Body of pancreas (tissue), 4 donors: ENCODE measurements at regions not wholly inside any gene's neighbourhood (a gene's known extent, or its start where the extent isn't known, plus 50 kb on each side); places are given as distances from the start of the nearest gene placed in this dataset.
A peak's percentile ranks its signal among the peaks of the same experiment; 100 is the strongest.

Experiments used
- ATAC-seq: fragments of 150-250 bp; one replicate; pipeline ENCODE4 v1.9.1; 2016
- DNase-seq, 4 donors: peaks; one replicate each; pipeline ENCODE4 v3.0.0-alpha.2; 2019
- H3K27ac ChIP-seq, 4 donors: fragments of 200-600 bp; sonication (generic); 1 replicate in 3 of 4; 2 replicates in 1 of 4; pipeline versions ENCODE4 v1.5.1 to v1.6.1; 2016 to 2019; ENCODE audit warnings: mild to moderate bottlenecking in 1 of 4, mixed read lengths in 1 of 4, moderate library complexity in 1 of 4
- H3K27me3 ChIP-seq, 2 donors: fragments of 200-600 bp; sonication (generic); one replicate each; pipeline ENCODE4 v1.6.0; 2016; ENCODE audit warnings: mild to moderate bottlenecking in 1 of 2
- H3K36me3 ChIP-seq, 2 donors: fragments of 200-600 bp; sonication (generic); replicated peaks in 1 of 2; 2 replicates each; pipeline ENCODE4 v1.5.1; 2016; ENCODE audit warnings: low read depth in 2 of 2; ENCODE audit not compliant: insufficient read depth in 1 of 2
- H3K4me1 ChIP-seq: fragments of 200-600 bp; sonication (generic); one replicate; pipeline ENCODE4 v1.6.0; 2016
- H3K4me3 ChIP-seq, 2 donors: fragments of 200-600 bp; sonication (generic); 1 replicate in 1 of 2; 2 replicates in 1 of 2; pipeline ENCODE4 v1.5.1; 2016 to 2019
- H3K9me3 ChIP-seq, 3 donors: fragments of 200-600 bp; sonication (generic); 1 replicate in 2 of 3; 2 replicates in 1 of 3; pipeline ENCODE4 v1.5.1; 2016
- POLR2A ChIP-seq, 3 donors: fragments of 450-650 bp; IDR thresholded peaks; one replicate each; pipeline ENCODE4 v1.6.1; 2016; ENCODE audit warnings: antibody characterized with exemption in 3 of 3, mild to moderate bottlenecking in 2 of 3
- WGBS, 2 donors: methylation state at CpG; one replicate each; pipeline ENCODE4 v1.1.5; 2017; 5-methylcytosine and 5-hydroxymethylcytosine counted together
- intact Hi-C: fragments of 100-400 bp; cut with DNase I; formaldehyde crosslinking; loops from one replicate; pipeline ENCODE4 v1.15.1; 2023
- TF ChIP-seq, protein P1 (sequence below), 7 experiments: fragments of 450-650 bp in 4 of 7; fragments of 200-600 bp in 3 of 7; sonication (generic) in 3 of 7; IDR thresholded peaks; one replicate each; pipeline ENCODE4 v1.5.1; 2016 to 2019; ENCODE audit warnings: antibody characterized with exemption in 7 of 7

DNA sequence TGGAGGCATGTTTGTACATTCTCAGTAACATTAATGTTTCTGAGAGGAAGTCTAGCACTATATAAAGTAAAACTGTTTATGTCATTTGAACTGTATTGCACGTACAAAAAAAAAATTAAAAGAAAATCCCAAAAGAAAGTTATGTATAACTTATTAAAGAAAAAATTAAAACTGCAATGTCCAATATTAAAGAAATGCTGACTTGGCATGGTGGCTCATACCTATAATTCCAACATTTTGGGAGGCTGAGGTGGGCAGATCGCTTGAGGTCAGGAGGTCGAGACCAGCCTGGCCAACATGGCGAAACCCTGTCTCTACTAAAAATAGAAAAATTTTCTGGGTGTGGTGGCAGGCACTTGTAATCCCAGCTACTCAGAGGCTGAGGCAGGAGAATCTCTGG is 178.7 kb upstream of the VIPR2 start:
- WGBS, 2 donors, result 83 to 91% methylated on average over 4 of the region's 4 CpGs
- intact Hi-C loops, result no loop called here
- peaks cover 14% of the 10 kb centered on the region for H3K4me1 ChIP-seq
- H3K9me3 ChIP-seq, result no peaks in the 10 kb centered on the region
- no peak overlapping the region for H3K27ac ChIP-seq
- no peak overlapping the region for H3K4me3 ChIP-seq
- ATAC-seq (no peak), DNase-seq (no peak)
- no peaks in the 10 kb centered on the region for H3K27me3 ChIP-seq
- no peaks in the 10 kb centered on the region for H3K36me3 ChIP-seq
- TF ChIP-seq, protein P1, sequence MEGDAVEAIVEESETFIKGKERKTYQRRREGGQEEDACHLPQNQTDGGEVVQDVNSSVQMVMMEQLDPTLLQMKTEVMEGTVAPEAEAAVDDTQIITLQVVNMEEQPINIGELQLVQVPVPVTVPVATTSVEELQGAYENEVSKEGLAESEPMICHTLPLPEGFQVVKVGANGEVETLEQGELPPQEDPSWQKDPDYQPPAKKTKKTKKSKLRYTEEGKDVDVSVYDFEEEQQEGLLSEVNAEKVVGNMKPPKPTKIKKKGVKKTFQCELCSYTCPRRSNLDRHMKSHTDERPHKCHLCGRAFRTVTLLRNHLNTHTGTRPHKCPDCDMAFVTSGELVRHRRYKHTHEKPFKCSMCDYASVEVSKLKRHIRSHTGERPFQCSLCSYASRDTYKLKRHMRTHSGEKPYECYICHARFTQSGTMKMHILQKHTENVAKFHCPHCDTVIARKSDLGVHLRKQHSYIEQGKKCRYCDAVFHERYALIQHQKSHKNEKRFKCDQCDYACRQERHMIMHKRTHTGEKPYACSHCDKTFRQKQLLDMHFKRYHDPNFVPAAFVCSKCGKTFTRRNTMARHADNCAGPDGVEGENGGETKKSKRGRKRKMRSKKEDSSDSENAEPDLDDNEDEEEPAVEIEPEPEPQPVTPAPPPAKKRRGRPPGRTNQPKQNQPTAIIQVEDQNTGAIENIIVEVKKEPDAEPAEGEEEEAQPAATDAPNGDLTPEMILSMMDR (IDR thresholded peaks at IDR 0.05), result no peak
- TF ChIP-seq POLR2A (IDR thresholded peaks at IDR 0.05), result no peak

GRCh38 chr7:159321278-159321677 is 176.6 kb upstream of the VIPR2 start:
- intact Hi-C loops, result no loop called here
- 77 to 79% methylated on average over 2 of the region's 2 CpGs for whole genome bisulfite sequencing, 2 donors
- H3K36me3 ChIP-seq, result no peaks in the 10 kb centered on the region

GRCh38 chr7:159318682-159319351 is 174.2 kb upstream of the VIPR2 start:
- H3K27me3 ChIP-seq, result no peaks in the 10 kb centered on the region
- intact Hi-C loops, result no loop called here
- TF ChIP-seq, protein P1 (IDR thresholded peaks at IDR 0.05), result no peak
- TF ChIP-seq POLR2A (IDR thresholded peaks at IDR 0.05), result no peak
- no peaks in the 10 kb centered on the region for H3K9me3 ChIP-seq
- WGBS, 2 donors, result 34 to 38% methylated on average over 4 of the region's 4 CpGs
- DNase-seq, result no peak
- H3K4me3 ChIP-seq, result no peak overlapping the region
- peak overlapping the region in 1 of 4 donors; percentile 28 for H3K27ac ChIP-seq
- H3K4me1 ChIP-seq, result peaks cover 16% of the 10 kb centered on the region
- ATAC-seq, result peak; percentile 15
- no peaks in the 10 kb centered on the region for H3K36me3 ChIP-seq

More at GRCh38 chr7:159321278-159321677, 176.6 kb upstream of the VIPR2 start:
- DNase-seq (no peak), ATAC-seq (no peak)
- no peaks in the 10 kb centered on the region for H3K9me3 ChIP-seq
- H3K4me3 ChIP-seq, result no peak overlapping the region
- H3K4me1 ChIP-seq, result peaks cover 16% of the 10 kb centered on the region
- no peak for TF ChIP-seq POLR2A (IDR thresholded peaks at IDR 0.05)
- TF ChIP-seq, protein P1 (IDR thresholded peaks at IDR 0.05), result no peak
- H3K27me3 ChIP-seq, result no peaks in the 10 kb centered on the region
- no peak overlapping the region for H3K27ac ChIP-seq

GRCh38 chr7:159317294-159317693 is 172.6 kb upstream of the VIPR2 start:
- H3K27me3 ChIP-seq, result no peaks in the 10 kb centered on the region
- intact Hi-C loops, result no loop called here
- H3K36me3 ChIP-seq, result no peaks in the 10 kb centered on the region
- H3K4me1 ChIP-seq, result peaks cover 16% of the 10 kb centered on the region
- H3K9me3 ChIP-seq, result no peaks in the 10 kb centered on the region
- no peak overlapping the region for H3K27ac ChIP-seq
- ATAC-seq, result no peak
- DNase-seq, result no peak
- H3K4me3 ChIP-seq, result no peak overlapping the region
- TF ChIP-seq, protein P1 (IDR thresholded peaks at IDR 0.05), result no peak
- no peak for TF ChIP-seq POLR2A (IDR thresholded peaks at IDR 0.05)

- TF ChIP-seq, protein P1 (IDR thresholded peaks at IDR 0.05), result no peak
- no peak for TF ChIP-seq POLR2A (IDR thresholded peaks at IDR 0.05)
- Histone ChIP-seq H3K9me3 (peaks cover 0 to 4% (median 0%) of the 10 kb centered on the region in 3 donors), H3K4me3 (no peak overlapping the region), H3K4me1 (no peaks in the 10 kb centered on the region), H3K36me3 (no peaks in the 10 kb centered on the region), H3K27ac (no peak overlapping the region), H3K27me3 (no peaks in the 10 kb centered on the region)
- DNase-seq (no peak), ATAC-seq (no peak)
- 90 to 100% methylated on average over 1 of the region's 1 CpG for whole genome bisulfite sequencing, 2 donors
- intact Hi-C loops, result no loop called here
Observed at GRCh38 chr7:159311172-159311494, 166.5 kb upstream of the VIPR2 start.
